ENCODE measurements at regions not wholly inside any gene's neighbourhood (a gene's known extent, or its start where the extent isn't known, plus 50 kb on each side); places are given as distances from the start of the nearest gene placed in this dataset.

DNA sequence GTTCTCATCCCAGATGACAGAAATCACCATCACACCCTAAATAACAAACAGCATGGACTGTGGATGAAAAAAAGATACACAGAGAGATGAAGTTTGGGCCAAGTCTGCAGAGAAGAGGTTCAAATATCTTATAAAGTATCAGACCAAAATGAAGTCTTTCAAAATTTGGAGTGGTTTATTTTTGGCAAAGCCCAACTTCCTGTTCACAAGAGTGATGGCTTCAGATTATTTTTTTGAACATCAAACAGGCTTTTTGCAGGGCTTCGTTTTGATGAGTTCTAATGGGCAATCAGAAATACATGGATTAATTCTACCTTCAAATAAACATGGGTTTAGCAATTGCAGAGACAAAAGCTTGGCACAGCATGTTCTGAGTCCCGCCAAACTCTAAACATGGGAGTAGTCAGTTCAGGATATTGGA, 378.2 kb upstream of the RPS23 start:
- no peak for DNase-seq (ENCODE audit: low read depth, low spot score)
- no peak for ATAC-seq
- no peaks in the 10 kb centered on the region for H3K4me1 ChIP-seq (ENCODE audit: control insufficient read depth, insufficient read depth, low read length)
- H3K36me3 ChIP-seq (ENCODE audit: control insufficient read depth, insufficient read depth, low read length), result no peaks in the 10 kb centered on the region
- H3K9me3 ChIP-seq (ENCODE audit: control insufficient read depth, insufficient read depth, low read depth, low read length), result no peaks in the 10 kb centered on the region
- no peaks in the 10 kb centered on the region for H3K27me3 ChIP-seq (ENCODE audit: control insufficient read depth, insufficient read depth, low read length)
- ChIA-PET POLR2A (no interaction called here), CTCF (no interaction called here)
- no TSS peak for BruUV-seq (replicated peaks)
- H3K27ac ChIP-seq (ENCODE audit: low read length), result no peak overlapping the region
- in situ Hi-C loops (cut with HindIII; ENCODE audit: low pct_unique_long_range_greater_than_20kb, low sequenced_read_pairs) (no loop called here), intact Hi-C loops (cut with micrococcal nuclease; ENCODE audit: unreplicated experiment) (no loop called here)
- H3K4me3 ChIP-seq (ENCODE audit: low read depth in 2 of 2, low read length in 2 of 2), result no peak overlapping the region
- TF ChIP-seq TCF7L2 (IDR thresholded peaks at IDR 0.05; ENCODE audit: low read depth, low read length) (no peak), SIN3A (IDR thresholded peaks at IDR 0.05; ENCODE audit: borderline replicate concordance, insufficient read depth, low read depth, low read length) (no peak), POLR2AphosphoS5 (IDR thresholded peaks at IDR 0.05; ENCODE audit: low read depth, low read length) (no peak), REST (IDR thresholded peaks at IDR 0.05; ENCODE audit: insufficient read depth in 1 of 2, low read depth in 2 of 2, low read length in 1 of 2) (no peak)
- TF ChIP-seq, protein P1, sequence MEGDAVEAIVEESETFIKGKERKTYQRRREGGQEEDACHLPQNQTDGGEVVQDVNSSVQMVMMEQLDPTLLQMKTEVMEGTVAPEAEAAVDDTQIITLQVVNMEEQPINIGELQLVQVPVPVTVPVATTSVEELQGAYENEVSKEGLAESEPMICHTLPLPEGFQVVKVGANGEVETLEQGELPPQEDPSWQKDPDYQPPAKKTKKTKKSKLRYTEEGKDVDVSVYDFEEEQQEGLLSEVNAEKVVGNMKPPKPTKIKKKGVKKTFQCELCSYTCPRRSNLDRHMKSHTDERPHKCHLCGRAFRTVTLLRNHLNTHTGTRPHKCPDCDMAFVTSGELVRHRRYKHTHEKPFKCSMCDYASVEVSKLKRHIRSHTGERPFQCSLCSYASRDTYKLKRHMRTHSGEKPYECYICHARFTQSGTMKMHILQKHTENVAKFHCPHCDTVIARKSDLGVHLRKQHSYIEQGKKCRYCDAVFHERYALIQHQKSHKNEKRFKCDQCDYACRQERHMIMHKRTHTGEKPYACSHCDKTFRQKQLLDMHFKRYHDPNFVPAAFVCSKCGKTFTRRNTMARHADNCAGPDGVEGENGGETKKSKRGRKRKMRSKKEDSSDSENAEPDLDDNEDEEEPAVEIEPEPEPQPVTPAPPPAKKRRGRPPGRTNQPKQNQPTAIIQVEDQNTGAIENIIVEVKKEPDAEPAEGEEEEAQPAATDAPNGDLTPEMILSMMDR (IDR thresholded peaks at IDR 0.05), result no peak

DNA sequence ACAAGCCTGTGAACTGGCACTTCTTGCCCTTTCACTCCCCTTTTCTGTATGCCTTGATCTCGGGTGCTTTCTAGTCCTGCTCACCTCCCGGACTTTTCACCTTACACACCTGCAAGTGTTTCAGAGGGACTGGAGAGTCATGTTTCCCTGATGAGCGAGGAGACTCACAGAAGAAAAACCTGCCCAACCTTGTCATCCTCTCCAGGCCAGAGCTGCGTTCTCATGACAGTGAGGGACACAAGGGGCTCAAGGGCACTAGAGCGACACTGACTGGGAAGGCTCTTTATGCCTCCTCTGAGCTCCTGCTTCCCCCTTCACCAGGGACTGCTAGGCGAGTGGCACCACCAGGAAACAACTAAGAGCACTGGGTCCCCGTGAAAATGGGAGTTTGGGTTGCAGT, 376.9 kb upstream of the RPS23 start:
- ChIA-PET POLR2A (no interaction called here), CTCF (no interaction called here)
- ATAC-seq (no peak), DNase-seq (ENCODE audit: low read depth, low spot score) (no peak)
- no TSS peak for BruUV-seq (replicated peaks)
- no peak overlapping the region for H3K27ac ChIP-seq (ENCODE audit: low read length)
- no peaks in the 10 kb centered on the region for H3K9me3 ChIP-seq (ENCODE audit: control insufficient read depth, insufficient read depth, low read depth, low read length)
- H3K4me3 ChIP-seq (ENCODE audit: low read depth in 2 of 2, low read length in 2 of 2), result no peak overlapping the region
- TF ChIP-seq POLR2AphosphoS5 (IDR thresholded peaks at IDR 0.05; ENCODE audit: low read depth, low read length) (no peak), TCF7L2 (IDR thresholded peaks at IDR 0.05; ENCODE audit: low read depth, low read length) (no peak), REST (IDR thresholded peaks at IDR 0.05; ENCODE audit: insufficient read depth in 1 of 2, low read depth in 2 of 2, low read length in 1 of 2) (no peak)
- TF ChIP-seq, protein P1 (IDR thresholded peaks at IDR 0.05), result no peak
- intact Hi-C loops (cut with micrococcal nuclease; ENCODE audit: unreplicated experiment), result no loop called here
- no peaks in the 10 kb centered on the region for H3K27me3 ChIP-seq (ENCODE audit: control insufficient read depth, insufficient read depth, low read length)
- no peaks in the 10 kb centered on the region for H3K4me1 ChIP-seq (ENCODE audit: control insufficient read depth, insufficient read depth, low read length)
- in situ Hi-C loops (cut with HindIII; ENCODE audit: low pct_unique_long_range_greater_than_20kb, low sequenced_read_pairs), result no loop called here
- H3K36me3 ChIP-seq (ENCODE audit: control insufficient read depth, insufficient read depth, low read length), result no peaks in the 10 kb centered on the region
